PC-3 (cell line): ENCODE measurements at regions not wholly inside any gene's neighbourhood (a gene's known extent, or its start where the extent isn't known, plus 50 kb on each side); places are given as distances from the start of the nearest gene placed in this dataset.

Experiments used
- ATAC-seq: fragments of 200-7000 bp; cut with Tn5 transposase; 2 replicates; pipeline ENCODE4 v1.9.1; 2020; ENCODE audit warnings: mild to moderate bottlenecking, moderate library complexity
- BruUV-seq: library from RNA; stranded (reverse); fragments of 400-500 nt; replicated peaks from 2 replicates; lab custom pipeline; 2021; lab: Mats Ljungman, UMichigan
- CTCF ChIA-PET: fragments of 300-600 bp; sonication (Branson Sonifier 250); formaldehyde crosslinking; loops from one replicate; lab custom pipeline; 2022; ENCODE audit warnings: antibody characterized with exemption; lab: Charles Lee
- POLR2A ChIA-PET: fragments of 300-600 bp; sonication (Branson Sonifier 250); formaldehyde crosslinking; loops from one replicate; lab custom pipeline; 2022; ENCODE audit warnings: antibody characterized with exemption; ENCODE audit not compliant: unreplicated experiment; lab: Charles Lee
- DNase-seq: peaks from one replicate; pipeline ENCODE4 v3.0.0-alpha.2; 2015
- H2AFZ ChIP-seq: fragments of 300-600 bp; sonication (generic); 2 replicates; pipeline ENCODE4 v1.6.0; 2016; ENCODE audit warnings: antibody characterized with exemption, low read length
- H3F3A ChIP-seq: fragments of 300-600 bp; sonication (generic); one replicate; pipeline ENCODE4 v1.6.0; 2017; ENCODE audit warnings: antibody characterized with exemption, low read length, control low read depth, mild to moderate bottlenecking; ENCODE audit not compliant: unreplicated experiment
- H3K27ac ChIP-seq: fragments of 300-600 bp; sonication (generic); 2 replicates; pipeline ENCODE4 v1.5.1; 2016; ENCODE audit warnings: mild to moderate bottlenecking, low read length
- H3K27me3 ChIP-seq: fragments of 300-600 bp; sonication (generic); 2 replicates; pipeline ENCODE4 v1.6.1; 2016; ENCODE audit warnings: low read length, mixed read lengths
- H3K36me3 ChIP-seq: fragments of 300-600 bp; sonication (generic); 2 replicates; pipeline ENCODE4 v1.6.1; 2016; ENCODE audit warnings: low read depth, mixed run types, low read length, mixed read lengths
- H3K4me1 ChIP-seq: fragments of 300-600 bp; sonication (generic); 2 replicates; pipeline ENCODE4 v1.5.1; 2016; ENCODE audit warnings: low read length; ENCODE audit not compliant: insufficient read depth
- H3K4me2 ChIP-seq: fragments of 300-600 bp; sonication (generic); 2 replicates; pipeline ENCODE4 v1.6.0; 2016; ENCODE audit warnings: low read length
- H3K4me3 ChIP-seq: fragments of 300-600 bp; sonication (generic); 2 replicates; pipeline ENCODE4 v1.5.1; 2016; ENCODE audit warnings: mild to moderate bottlenecking, low read length, mixed read lengths
- H3K79me2 ChIP-seq: fragments of 300-600 bp; sonication (generic); 2 replicates; pipeline ENCODE4 v1.6.1; 2017; ENCODE audit warnings: low read length, mixed read lengths
- H3K9ac ChIP-seq: fragments of 300-600 bp; sonication (generic); 2 replicates; pipeline ENCODE4 v1.6.0; 2016; ENCODE audit warnings: mild to moderate bottlenecking, low read length
- H3K9me2 ChIP-seq: fragments of 300-600 bp; sonication (generic); replicated peaks from 2 replicates; pipeline ENCODE4 v1.6.1; 2016; ENCODE audit warnings: mixed run types, low read length, mixed read lengths
- H3K9me3 ChIP-seq: fragments of 300-600 bp; sonication (generic); 2 replicates; pipeline ENCODE4 v1.6.1; 2016; ENCODE audit warnings: low read length, mixed read lengths
- H4K20me1 ChIP-seq: fragments of 300-600 bp; sonication (generic); 2 replicates; pipeline ENCODE4 v1.6.1; 2016; ENCODE audit warnings: low read length, mixed read lengths
- CTCF ChIP-seq: fragments of 300-600 bp; sonication (generic); conservative IDR thresholded peaks from 2 replicates; pipeline ENCODE4 v1.5.1; 2017; ENCODE audit warnings: antibody characterized with exemption, low read depth, mild to moderate bottlenecking, low read length
- EZH2 ChIP-seq: fragments of 300-600 bp; sonication (generic); IDR thresholded peaks from one replicate; pipeline ENCODE4 v1.6.1; 2017; ENCODE audit warnings: antibody characterized with exemption, mild to moderate bottlenecking, low read length; ENCODE audit not compliant: unreplicated experiment
- EZH2phosphoT487 ChIP-seq: fragments of 300-600 bp; sonication (generic); IDR thresholded peaks from 2 replicates; pipeline ENCODE4 v1.6.1; 2018; ENCODE audit warnings: mild to moderate bottlenecking, antibody characterized with exemption, low read length, borderline replicate concordance
- intact Hi-C: fragments of 100-400 bp; cut with micrococcal nuclease; formaldehyde crosslinking; loops from 2 replicates; pipeline ENCODE4 v1.9.0; 2023

- no peaks in the 10 kb centered on the region for H3K9me2 ChIP-seq
- intact Hi-C loops = loop anchor here (10.0 kb wide), 3 partner anchors 168 to 362 kb away; partner anchors contain the start of gene SKIDA1
- no peak overlapping the region for H3K4me2 ChIP-seq
- H3K4me1 ChIP-seq = peaks cover 27% of the 10 kb centered on the region
- H3K27ac ChIP-seq = no peak overlapping the region
- ChIA-PET CTCF (no interaction called here), POLR2A (no interaction called here)
- ATAC-seq = no peak
- no peak overlapping the region for H3K4me3 ChIP-seq
- no peak for TF ChIP-seq CTCF
- no peak for TF ChIP-seq EZH2phosphoT487
- no peak for TF ChIP-seq EZH2
- H3K27me3 ChIP-seq = no peaks in the 10 kb centered on the region
- H3F3A ChIP-seq = no peaks in the 10 kb centered on the region
- no peaks in the 10 kb centered on the region for H3K9me3 ChIP-seq
- DNase-seq = no peak
- H4K20me1 ChIP-seq = no peaks in the 10 kb centered on the region
- H3K36me3 ChIP-seq = no peaks in the 10 kb centered on the region
- H3K79me2 ChIP-seq = no peaks in the 10 kb centered on the region
- no peak overlapping the region for H2AFZ ChIP-seq
- BruUV-seq = no TSS peak
- H3K9ac ChIP-seq = no peak overlapping the region
These were observed 265.8 kb upstream of the NEBL start for GRCh38 chr10:21162948-21163347.

- H3K4me1 ChIP-seq = peaks cover 24% of the 10 kb centered on the region
- no peak for ATAC-seq
- intact Hi-C loops = loop anchor here (10.0 kb wide), 3 partner anchors 167 to 363 kb away; partner anchors contain the start of gene SKIDA1
These were observed 264.5 kb upstream of the NEBL start for GRCh38 chr10:21161647-21162046.

GRCh38 chr10:21161090-21161625 lies 264.0 kb upstream of the NEBL start:
- no peaks in the 10 kb centered on the region for H3K36me3 ChIP-seq
- TF ChIP-seq EZH2 (no peak), EZH2phosphoT487 (no peak), CTCF (no peak)
- no peak overlapping the region for H3K4me2 ChIP-seq
- no peaks in the 10 kb centered on the region for H3K9me3 ChIP-seq
- DNase-seq (no peak), ATAC-seq (no peak)
- intact Hi-C loops = loop anchor here (10.0 kb wide), 3 partner anchors 166 to 364 kb away; partner anchors contain the start of gene SKIDA1
- peaks cover 22% of the 10 kb centered on the region for H3K4me1 ChIP-seq
- no TSS peak for BruUV-seq
- H4K20me1 ChIP-seq = no peaks in the 10 kb centered on the region
- H3K27me3 ChIP-seq = no peaks in the 10 kb centered on the region
- H3K27ac ChIP-seq = no peak overlapping the region
- H3K4me3 ChIP-seq = no peak overlapping the region
- CTCF ChIA-PET = no interaction called here
- POLR2A ChIA-PET = no interaction called here
- no peaks in the 10 kb centered on the region for H3F3A ChIP-seq
- no peaks in the 10 kb centered on the region for H3K9me2 ChIP-seq
- no peaks in the 10 kb centered on the region for H3K79me2 ChIP-seq
- no peak overlapping the region for H3K9ac ChIP-seq
- H2AFZ ChIP-seq = no peak overlapping the region

More at GRCh38 chr10:21161647-21162046, 264.5 kb upstream of the NEBL start:
- H3K4me2 ChIP-seq = no peak overlapping the region
- H3K27me3 ChIP-seq = no peaks in the 10 kb centered on the region
- ChIA-PET POLR2A (no interaction called here), CTCF (no interaction called here)
- no peaks in the 10 kb centered on the region for H3K9me3 ChIP-seq
- no peak for TF ChIP-seq EZH2phosphoT487
- no TSS peak for BruUV-seq
- no peaks in the 10 kb centered on the region for H4K20me1 ChIP-seq
- H3K9me2 ChIP-seq = no peaks in the 10 kb centered on the region
- H3F3A ChIP-seq = no peaks in the 10 kb centered on the region
- no peak overlapping the region for H3K4me3 ChIP-seq
- H3K36me3 ChIP-seq = no peaks in the 10 kb centered on the region
- H3K27ac ChIP-seq = no peak overlapping the region
- H2AFZ ChIP-seq = no peak overlapping the region
- no peak for DNase-seq
- H3K79me2 ChIP-seq = no peaks in the 10 kb centered on the region
- H3K9ac ChIP-seq = no peak overlapping the region
